CD4-positive, alpha-beta memory T cell (primary cell): ENCODE measurements at regions not wholly inside any gene's neighbourhood (a gene's known extent, or its start where the extent isn't known, plus 50 kb on each side); places are given as distances from the start of the nearest gene placed in this dataset.

ENCODE experiments used
- CTCF ChIA-PET: fragments of 350-600 bp; sonication (Branson Sonifier 250); formaldehyde crosslinking; loops from one replicate; lab custom pipeline; 2021; ENCODE audit warnings: inconsistent platforms; ENCODE audit not compliant: partially characterized antibody; lab: Charles Lee
- POLR2A ChIA-PET: fragments of 350-600 bp; sonication (Branson Sonifier 250); formaldehyde crosslinking; loops from one replicate; lab custom pipeline; 2021; ENCODE audit not compliant: partially characterized antibody; lab: Charles Lee
- DNase-seq, 5 donors: peaks; one replicate each; pipeline versions ENCODE4 v3.0.0 to v3.0.0-alpha.2; 2020 to 2022; ENCODE audit warnings: mixed read lengths in 1 of 5
- H3K27ac ChIP-seq: one replicate; pipeline ENCODE4 v1.7.0; 2013; ENCODE audit warnings: low read depth, low read length
- H3K27me3 ChIP-seq: 2 replicates; pipeline ENCODE4 v1.7.0; 2013; ENCODE audit warnings: mild to moderate bottlenecking, low read length, moderate library complexity; ENCODE audit not compliant: insufficient read depth
- H3K36me3 ChIP-seq: 2 replicates; pipeline ENCODE4 v1.7.0; 2013; ENCODE audit warnings: mild to moderate bottlenecking, low read length, moderate library complexity; ENCODE audit not compliant: insufficient read depth
- H3K4me1 ChIP-seq: 2 replicates; pipeline ENCODE4 v1.7.0; 2013; ENCODE audit warnings: mild to moderate bottlenecking, low read length, moderate library complexity; ENCODE audit not compliant: insufficient read depth
- H3K4me3 ChIP-seq, 2 donors: one replicate each; pipeline ENCODE4 v1.7.0; 2013; ENCODE audit warnings: low read length in 2 of 2, mild to moderate bottlenecking in 1 of 2
- H3K9me3 ChIP-seq, 2 donors: one replicate each; pipeline ENCODE4 v1.7.0; 2013; ENCODE audit warnings: low read length in 2 of 2, control low read depth in 1 of 2; ENCODE audit not compliant: control insufficient read depth in 1 of 2
- H3K27ac Mint-ChIP-seq, 7 donors: one replicate each; pipeline ENCODE4 v1.8.0; 2020 to 2021; ENCODE audit warnings: mixed read lengths in 7 of 7, mild to moderate bottlenecking in 6 of 7, inconsistent platforms in 3 of 7, moderate library complexity in 3 of 7
- H3K27me3 Mint-ChIP-seq, 2 donors: one replicate each; pipeline ENCODE4 v1.8.0; 2020 to 2021; ENCODE audit warnings: mixed read lengths in 2 of 2
- H3K36me3 Mint-ChIP-seq, 2 donors: one replicate each; pipeline ENCODE4 v1.8.0; 2020 to 2021; ENCODE audit warnings: mixed read lengths in 2 of 2, inconsistent platforms in 1 of 2, mild to moderate bottlenecking in 1 of 2
- H3K4me1 Mint-ChIP-seq, 4 donors: one replicate each; pipeline ENCODE4 v1.8.0; 2020 to 2021; ENCODE audit warnings: mixed read lengths in 4 of 4, mild to moderate bottlenecking in 1 of 4
- H3K4me3 Mint-ChIP-seq, 8 donors: one replicate each; pipeline ENCODE4 v1.8.0; 2020 to 2021; ENCODE audit warnings: mixed read lengths in 8 of 8, mild to moderate bottlenecking in 7 of 8, moderate library complexity in 6 of 8, inconsistent platforms in 3 of 8
- H3K9me3 Mint-ChIP-seq, 8 donors: one replicate each; pipeline ENCODE4 v1.8.0; 2020 to 2021; ENCODE audit warnings: mixed read lengths in 8 of 8, mild to moderate bottlenecking in 5 of 8, inconsistent platforms in 3 of 8, moderate library complexity in 1 of 8
- intact Hi-C: fragments of 100-400 bp; cut with micrococcal nuclease; formaldehyde crosslinking; loops from one replicate; pipeline ENCODE4 v1.15.1; 2023

DNA sequence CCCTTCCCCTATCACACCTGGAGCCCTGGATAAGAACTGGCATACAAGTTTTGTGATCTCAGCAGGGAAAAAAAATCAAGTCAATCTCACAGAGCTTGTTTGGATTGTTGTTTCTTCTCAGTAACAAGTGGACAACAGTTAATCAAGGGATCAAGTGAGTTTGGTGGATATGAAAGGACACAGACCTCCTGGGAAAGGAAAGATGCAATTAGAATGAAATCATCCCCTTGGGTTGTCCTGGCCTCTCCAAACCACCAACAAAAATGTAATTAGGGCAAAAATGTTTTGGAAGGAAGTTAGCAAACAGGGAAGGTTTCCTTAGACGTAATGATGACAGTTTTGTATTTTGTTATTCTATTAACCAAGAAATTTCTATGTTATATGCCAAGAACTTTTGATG is 99.1 kb upstream of the PRDM1 start:
- Mint-ChIP-seq H3K4me3 (no peak overlapping the region), H3K27me3 (peaks cover 17 to 19% of the 10 kb centered on the region in 2 donors), H3K9me3 (no peaks in the 10 kb centered on the region), H3K27ac (no peak overlapping the region), H3K36me3 (peaks cover 0 to 4% of the 10 kb centered on the region in 2 donors), H3K4me1 (peaks cover 18 to 34% (median 24%) of the 10 kb centered on the region in 4 donors)
- ChIA-PET CTCF (interaction anchor here (0.9 kb wide), 1 partner anchor 24 kb away, joined by 3 read pairs; no protein-coding TSS in a partner anchor), POLR2A (no interaction called here)
- Histone ChIP-seq H3K9me3 (no peaks in the 10 kb centered on the region), H3K4me3 (no peak overlapping the region), H3K27me3 (peaks cover 6% of the 10 kb centered on the region), H3K27ac (no peak overlapping the region), H3K36me3 (no peaks in the 10 kb centered on the region), H3K4me1 (peaks cover 24% of the 10 kb centered on the region)
- DNase-seq: no peak
- intact Hi-C loops: no loop called here

DNA sequence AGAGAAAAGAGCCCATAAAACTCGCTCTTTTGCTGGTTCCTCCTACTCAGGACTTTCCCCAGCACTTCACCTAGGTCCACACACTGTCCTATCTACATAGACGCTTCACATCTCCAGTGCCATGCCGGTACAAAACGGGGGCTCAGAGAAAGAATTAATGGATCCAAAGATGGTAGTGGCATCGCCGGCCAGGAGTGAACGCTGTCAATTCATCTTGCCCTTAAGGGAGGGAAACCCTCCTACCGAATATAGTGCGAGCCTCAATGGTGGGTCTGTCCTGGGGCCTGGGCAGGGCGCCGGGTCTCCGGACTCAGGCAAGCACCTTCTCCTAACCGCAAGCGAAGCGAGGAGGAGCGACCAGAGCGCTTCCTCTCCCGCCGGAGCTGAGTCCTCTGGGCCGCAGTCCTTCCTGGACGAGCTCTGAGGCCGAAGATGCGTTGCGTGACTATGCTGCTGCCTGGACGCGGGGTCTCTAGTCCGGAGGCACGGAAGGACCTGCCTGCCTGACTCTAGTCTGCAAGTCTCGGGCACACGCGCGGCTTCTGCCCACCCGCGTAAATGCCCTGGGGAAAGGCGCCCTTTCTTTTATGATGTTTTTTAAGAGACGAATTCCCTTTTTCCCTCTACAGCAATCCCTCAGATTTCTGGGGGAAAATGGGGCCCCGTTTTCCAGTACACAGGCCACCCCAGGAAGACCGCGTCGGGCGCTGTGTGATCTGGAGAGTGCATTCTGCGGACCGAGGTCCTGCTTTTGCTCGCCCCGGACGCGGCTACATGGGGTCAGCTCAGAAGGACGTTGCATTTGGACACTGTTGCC is 100.1 kb upstream of the PRDM1 start:
- no peaks in the 10 kb centered on the region for H3K36me3 ChIP-seq
- H3K4me3 Mint-ChIP-seq: peak overlapping the region in 6 of 8 donors; percentile 5 to 57 (median 40)
- peaks cover 19 to 21% of the 10 kb centered on the region in 2 donors for H3K27me3 Mint-ChIP-seq
- H3K9me3 Mint-ChIP-seq: no peaks in the 10 kb centered on the region
- H3K36me3 Mint-ChIP-seq: no peaks in the 10 kb centered on the region
- intact Hi-C loops: no loop called here
- H3K4me1 Mint-ChIP-seq: peaks cover 18 to 30% (median 24%) of the 10 kb centered on the region in 4 donors
- H3K27ac Mint-ChIP-seq: no peak overlapping the region
- H3K27ac ChIP-seq: no peak overlapping the region
- no peak overlapping the region for H3K4me3 ChIP-seq
- H3K4me1 ChIP-seq: peaks cover 27% of the 10 kb centered on the region
- POLR2A ChIA-PET: interaction anchor here (1.5 kb wide), 1 partner anchor 9 kb away, joined by 5 read pairs; no protein-coding TSS in a partner anchor
- CTCF ChIA-PET: no interaction called here
- DNase-seq: no peak
- peaks cover 6% of the 10 kb centered on the region for H3K27me3 ChIP-seq
- no peaks in the 10 kb centered on the region for H3K9me3 ChIP-seq

- intact Hi-C loops: no loop called here
- ChIA-PET CTCF (interaction anchor here (1.2 kb wide), 1 partner anchor 99 kb away, joined by 4 read pairs; no protein-coding TSS in a partner anchor), POLR2A (interaction anchor here (1.5 kb wide), 1 partner anchor 9 kb away, joined by 5 read pairs; no protein-coding TSS in a partner anchor)
- no peaks in the 10 kb centered on the region for H3K36me3 ChIP-seq
- Mint-ChIP-seq H3K27me3 (peaks cover 22 to 24% of the 10 kb centered on the region in 2 donors), H3K36me3 (peaks cover 0 to 3% of the 10 kb centered on the region in 2 donors), H3K9me3 (no peaks in the 10 kb centered on the region), H3K27ac (no peak overlapping the region), H3K4me3 (peak overlapping the region in 4 of 8 donors; percentile 28 to 57 (median 49)), H3K4me1 (peaks cover 19 to 31% (median 25%) of the 10 kb centered on the region in 4 donors)
- no peak for DNase-seq
- H3K9me3 ChIP-seq: no peaks in the 10 kb centered on the region
- peaks cover 30% of the 10 kb centered on the region for H3K4me1 ChIP-seq
- peaks cover 6% of the 10 kb centered on the region for H3K27me3 ChIP-seq
- no peak overlapping the region for H3K27ac ChIP-seq
- no peak overlapping the region for H3K4me3 ChIP-seq
Observed at GRCh38 chr6:105985098-105985815, 100.9 kb upstream of the PRDM1 start.

- Mint-ChIP-seq H3K4me1 (peaks cover 14 to 33% (median 26%) of the 10 kb centered on the region in 4 donors), H3K36me3 (peaks cover 0 to 3% of the 10 kb centered on the region in 2 donors), H3K9me3 (no peaks in the 10 kb centered on the region), H3K4me3 (no peak overlapping the region), H3K27ac (no peak overlapping the region), H3K27me3 (peaks cover 20 to 24% of the 10 kb centered on the region in 2 donors)
- Histone ChIP-seq H3K27ac (no peak overlapping the region), H3K4me3 (no peak overlapping the region), H3K36me3 (no peaks in the 10 kb centered on the region), H3K27me3 (peaks cover 6% of the 10 kb centered on the region), H3K9me3 (no peaks in the 10 kb centered on the region), H3K4me1 (peaks cover 29% of the 10 kb centered on the region)
- DNase-seq: no peak
- intact Hi-C loops: no loop called here
- CTCF ChIA-PET: interaction anchor here (1.0 to 4.4 kb wide), 3 partner anchors 9 to 101 kb away, joined by 3 to 35 read pairs (median 4); no protein-coding TSS in a partner anchor
- POLR2A ChIA-PET: interaction anchor here (8.0 kb wide), 1 partner anchor 9 kb away, joined by 97 read pairs; no protein-coding TSS in a partner anchor
Observed at GRCh38 chr6:105983763-105984162, 102.4 kb upstream of the PRDM1 start.

DNA sequence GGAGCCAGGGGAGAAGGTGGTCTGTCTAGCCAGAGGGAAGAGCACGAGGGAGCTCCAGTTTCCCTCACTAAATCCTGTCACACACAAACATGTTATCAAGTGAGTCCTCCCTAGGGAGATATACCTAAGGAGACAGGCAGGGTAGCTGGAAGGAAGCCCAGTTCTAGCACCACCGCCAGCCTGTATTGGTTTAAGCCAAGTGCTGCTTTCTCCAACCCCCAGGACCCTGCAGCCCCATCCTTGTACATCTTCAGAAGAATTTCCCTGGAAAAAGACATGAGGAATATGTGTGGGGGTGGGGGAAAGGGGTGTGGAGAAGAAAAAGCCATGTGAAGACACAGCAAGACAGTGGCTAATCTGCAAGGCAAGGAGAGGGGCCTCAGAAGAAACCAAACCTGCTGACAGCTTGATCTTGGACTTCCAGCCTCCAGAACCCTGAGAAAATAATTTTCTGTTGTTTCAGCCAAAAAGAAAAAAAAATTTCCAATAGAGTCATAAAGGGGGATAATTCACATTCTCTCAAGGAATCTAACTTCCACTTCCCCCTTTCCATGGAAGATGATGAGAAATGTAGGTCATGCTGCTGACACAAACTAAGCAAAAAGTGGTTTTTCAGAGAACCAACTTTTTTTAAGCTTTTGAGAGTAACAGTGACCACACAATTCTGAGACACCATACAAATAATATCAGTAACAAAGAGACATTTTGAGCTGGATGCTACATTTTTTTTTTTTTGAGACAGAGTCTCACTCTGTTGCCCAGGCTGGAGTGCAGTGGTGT is 103.2 kb upstream of the PRDM1 start:
- H3K4me1 ChIP-seq: peaks cover 37% of the 10 kb centered on the region
- peaks cover 6% of the 10 kb centered on the region for H3K27me3 ChIP-seq
- Mint-ChIP-seq H3K9me3 (no peaks in the 10 kb centered on the region), H3K27me3 (peaks cover 21 to 25% of the 10 kb centered on the region in 2 donors), H3K4me3 (peak overlapping the region in 5 of 8 donors; percentile 23 to 60 (median 53)), H3K27ac (no peak overlapping the region), H3K36me3 (peaks cover 0 to 3% of the 10 kb centered on the region in 2 donors), H3K4me1 (peaks cover 16 to 38% (median 32%) of the 10 kb centered on the region in 4 donors)
- ChIA-PET POLR2A (interaction anchor here (0.9 to 8.0 kb wide), 2 partner anchors 10 to 117 kb away, joined by 3 to 97 read pairs; no protein-coding TSS in a partner anchor), CTCF (interaction anchor here (4.4 kb wide), 1 partner anchor 10 kb away, joined by 35 read pairs; no protein-coding TSS in a partner anchor)
- intact Hi-C loops: no loop called here
- no peaks in the 10 kb centered on the region for H3K9me3 ChIP-seq
- H3K36me3 ChIP-seq: no peaks in the 10 kb centered on the region
- no peak overlapping the region for H3K27ac ChIP-seq
- DNase-seq: no peak
- H3K4me3 ChIP-seq: no peak overlapping the region

DNA sequence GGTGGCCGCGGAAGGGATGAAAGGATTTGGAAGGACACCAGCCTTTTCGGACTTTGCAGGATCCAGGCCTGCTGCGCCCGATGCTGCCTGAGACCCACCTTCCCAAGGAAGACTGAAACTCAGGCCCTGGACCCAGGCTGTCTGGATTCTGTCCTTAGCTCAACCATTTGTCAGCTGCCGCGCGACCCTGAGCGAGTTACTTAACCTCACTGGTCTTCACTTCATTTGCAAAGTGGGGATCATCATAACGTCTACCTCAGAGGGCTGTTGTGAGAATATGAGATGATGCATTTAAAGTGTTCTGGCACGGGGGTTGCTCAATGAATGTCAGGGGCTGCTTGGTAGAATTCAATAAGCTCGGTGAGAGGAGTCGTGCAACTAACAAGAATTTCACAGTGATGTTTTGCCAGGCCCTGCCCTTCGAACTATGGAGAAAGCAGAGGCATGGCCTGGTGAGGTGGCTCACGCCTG is 104.2 kb upstream of the PRDM1 start:
- ChIA-PET POLR2A (interaction anchor here (0.9 to 8.0 kb wide), 4 partner anchors 11 to 118 kb away, joined by 3 to 97 read pairs (median 4); no protein-coding TSS in a partner anchor), CTCF (interaction anchor here (0.9 to 4.4 kb wide), 7 partner anchors 11 to 551 kb away, joined by 3 to 35 read pairs (median 3); partner anchors contain the start of gene PRDM1)
- Histone ChIP-seq H3K27me3 (peaks cover 6% of the 10 kb centered on the region), H3K27ac (no peak overlapping the region), H3K9me3 (no peaks in the 10 kb centered on the region), H3K4me3 (peak overlapping the region in 1 of 2 donors; percentile 65), H3K36me3 (no peaks in the 10 kb centered on the region), H3K4me1 (peaks cover 37% of the 10 kb centered on the region)
- DNase-seq: no peak
- Mint-ChIP-seq H3K36me3 (peaks cover 0 to 3% of the 10 kb centered on the region in 2 donors), H3K4me3 (peak overlapping the region; percentile 55 to 92 (median 90)), H3K9me3 (no peaks in the 10 kb centered on the region), H3K27ac (peak overlapping the region in 1 of 7 donors; percentile 29), H3K4me1 (peaks cover 15 to 40% (median 31%) of the 10 kb centered on the region in 4 donors), H3K27me3 (peaks cover 22 to 23% of the 10 kb centered on the region in 2 donors)
- intact Hi-C loops: loop anchor here (1.0 kb wide), 1 partner anchor 10 kb away; no protein-coding TSS in a partner anchor
